Omental fat pad (tissue), 3 donors: ENCODE measurements at regions not wholly inside any gene's neighbourhood (a gene's known extent, or its start where the extent isn't known, plus 50 kb on each side); places are given as distances from the start of the nearest gene placed in this dataset.

Source experiments
- ATAC-seq: fragments of 150-250 bp; one replicate; pipeline ENCODE4 v1.9.1; 2016; ENCODE audit warnings: mild to moderate bottlenecking, moderate library complexity; ENCODE audit not compliant: low FRiP score
- DNase-seq: peaks from one replicate; pipeline ENCODE4 v3.0.0-alpha.2; 2019; ENCODE audit warnings: low spot score
- CTCF ChIP-seq, 3 donors: fragments of 450-650 bp; IDR thresholded peaks; one replicate each; pipeline ENCODE4 v1.5.1; 2016 to 2017; ENCODE audit warnings: antibody characterized with exemption in 3 of 3, mild to moderate bottlenecking in 3 of 3, moderate library complexity in 2 of 3

GRCh38 chr10:5311617-5312016 lies 53.1 kb upstream of the UCN3 start:
- DNase-seq (no peak), ATAC-seq (no peak)
- no peak for TF ChIP-seq CTCF (IDR thresholded peaks at IDR 0.05)

GRCh38 chr10:5314840-5315239 lies 49.9 kb upstream of the UCN3 start:
- ATAC-seq: no peak
- no peak for DNase-seq
- TF ChIP-seq CTCF (IDR thresholded peaks at IDR 0.05): no peak
